LNCAP (cell line): ENCODE measurements at regions not wholly inside any gene's neighbourhood (a gene's known extent, or its start where the extent isn't known, plus 50 kb on each side); places are given as distances from the start of the nearest gene placed in this dataset.
A peak's percentile ranks its signal among the peaks of the same experiment; 100 is the strongest.

ENCODE experiments used
- TF ChIP-seq, protein P1 (sequence below): fragments of 450-650 bp; IDR thresholded peaks from 2 replicates; pipeline ENCODE4 v1.5.1; 2017; ENCODE audit warnings: mild to moderate bottlenecking

GRCh38 chr21:15549671-15550070 is 180.1 kb upstream of the USP25 start:
- TF ChIP-seq, protein P1, sequence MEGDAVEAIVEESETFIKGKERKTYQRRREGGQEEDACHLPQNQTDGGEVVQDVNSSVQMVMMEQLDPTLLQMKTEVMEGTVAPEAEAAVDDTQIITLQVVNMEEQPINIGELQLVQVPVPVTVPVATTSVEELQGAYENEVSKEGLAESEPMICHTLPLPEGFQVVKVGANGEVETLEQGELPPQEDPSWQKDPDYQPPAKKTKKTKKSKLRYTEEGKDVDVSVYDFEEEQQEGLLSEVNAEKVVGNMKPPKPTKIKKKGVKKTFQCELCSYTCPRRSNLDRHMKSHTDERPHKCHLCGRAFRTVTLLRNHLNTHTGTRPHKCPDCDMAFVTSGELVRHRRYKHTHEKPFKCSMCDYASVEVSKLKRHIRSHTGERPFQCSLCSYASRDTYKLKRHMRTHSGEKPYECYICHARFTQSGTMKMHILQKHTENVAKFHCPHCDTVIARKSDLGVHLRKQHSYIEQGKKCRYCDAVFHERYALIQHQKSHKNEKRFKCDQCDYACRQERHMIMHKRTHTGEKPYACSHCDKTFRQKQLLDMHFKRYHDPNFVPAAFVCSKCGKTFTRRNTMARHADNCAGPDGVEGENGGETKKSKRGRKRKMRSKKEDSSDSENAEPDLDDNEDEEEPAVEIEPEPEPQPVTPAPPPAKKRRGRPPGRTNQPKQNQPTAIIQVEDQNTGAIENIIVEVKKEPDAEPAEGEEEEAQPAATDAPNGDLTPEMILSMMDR: no peak

- TF ChIP-seq, protein P1: peak; percentile 57
Observed at GRCh38 chr21:15552914-15553494, 176.8 kb upstream of the USP25 start.

- TF ChIP-seq, protein P1: no peak
Observed at GRCh38 chr21:15557925-15558324, 171.9 kb upstream of the USP25 start.

DNA sequence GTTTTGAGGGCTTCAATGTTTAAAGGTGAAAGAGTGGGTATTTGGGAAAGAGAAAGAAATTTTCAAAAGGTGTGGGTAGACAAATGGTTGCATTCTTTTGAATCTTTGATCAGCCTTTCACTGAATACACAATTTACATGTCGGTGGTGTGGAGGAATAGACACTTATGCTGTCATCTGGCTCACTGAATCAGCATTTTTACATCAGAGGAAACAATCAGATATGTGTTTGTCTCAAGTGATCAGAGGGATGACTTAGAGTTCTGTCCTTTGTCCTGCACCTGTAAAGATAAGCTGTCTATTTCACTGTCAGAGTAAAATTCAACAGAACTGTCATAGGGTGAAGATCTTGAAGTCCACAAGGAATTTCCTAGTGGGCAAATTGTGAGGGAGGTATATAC is 170.9 kb upstream of the USP25 start:
- TF ChIP-seq, protein P1: no peak

DNA sequence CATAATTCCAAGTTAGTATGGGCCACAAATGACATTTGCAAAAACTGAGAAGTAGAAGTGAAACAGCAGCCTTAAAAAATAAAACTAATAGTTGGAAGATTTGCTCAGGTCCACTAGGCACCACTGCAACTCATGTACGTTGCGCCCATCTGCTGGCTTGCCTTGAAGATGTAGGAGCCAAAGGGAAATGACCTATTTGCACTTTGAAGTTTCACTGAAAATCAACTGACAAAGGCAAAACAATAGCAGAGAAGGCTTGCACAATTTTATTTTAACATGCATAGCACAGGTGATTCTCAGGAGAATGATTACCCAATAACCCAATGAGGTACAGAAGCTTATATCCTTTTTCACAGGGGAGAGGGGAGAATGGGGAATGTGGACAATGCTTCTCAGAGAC is 170.1 kb upstream of the USP25 start:
- TF ChIP-seq, protein P1: no peak

DNA sequence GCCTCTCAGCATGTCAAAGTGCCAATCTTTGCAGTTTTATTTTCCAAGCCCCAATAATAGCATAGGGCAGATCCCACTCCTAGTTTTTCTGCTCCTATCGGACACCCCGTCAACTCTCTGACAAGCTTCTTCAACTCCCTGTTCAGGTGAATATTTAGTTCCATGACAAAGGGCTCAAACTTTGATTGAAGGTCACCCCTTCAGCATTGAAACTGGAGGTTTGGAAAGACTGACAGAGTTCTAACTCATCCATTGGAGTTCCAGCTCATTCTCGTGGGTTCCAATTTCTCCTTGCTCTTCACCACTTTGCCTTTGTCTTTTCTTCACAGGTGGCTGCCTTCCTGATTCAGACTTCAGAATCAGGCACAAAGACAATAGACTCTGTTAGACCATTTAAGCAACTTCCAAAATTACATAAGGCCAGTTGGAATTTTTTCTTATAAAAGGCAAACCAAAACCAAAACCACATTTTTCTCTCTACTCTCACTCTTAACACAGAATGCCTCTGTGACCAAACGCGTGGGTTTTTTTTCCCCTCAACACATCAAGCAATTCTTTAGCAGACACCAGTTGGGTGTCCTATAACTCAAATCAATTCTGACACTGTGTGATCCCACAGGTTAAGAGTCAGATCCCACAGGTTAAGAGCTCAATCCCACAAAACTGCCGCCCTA is 169.3 kb upstream of the USP25 start:
- TF ChIP-seq, protein P1: no peak

GRCh38 chr21:15562748-15563147 is 167.0 kb upstream of the USP25 start:
- TF ChIP-seq, protein P1: no peak

- TF ChIP-seq, protein P1: no peak
Observed at GRCh38 chr21:15564907-15565306, 164.9 kb upstream of the USP25 start.
